ENCODE measurements at regions not wholly inside any gene's neighbourhood (a gene's known extent, or its start where the extent isn't known, plus 50 kb on each side); places are given as distances from the start of the nearest gene placed in this dataset.

GRCh38 chr4:157425897-157426296, 205.4 kb downstream of the GRIA2 start:
- DNase-seq: no peak
- Histone ChIP-seq H3K36me3 (no peaks in the 10 kb centered on the region), H3K9me3 (peaks cover 0 to 7% (median 0%) of the 10 kb centered on the region in 3 donors), H3K4me3 (no peak overlapping the region), H3K27me3 (no peaks in the 10 kb centered on the region), H3K4me1 (no peaks in the 10 kb centered on the region), H3K27ac (no peak overlapping the region)
- WGBS, 2 donors: 80 to 83% methylated on average over 4 of the region's 4 CpGs
- TF ChIP-seq CTCF (IDR thresholded peaks at IDR 0.05): no peak
- TF ChIP-seq POLR2A (IDR thresholded peaks at IDR 0.05): no peak
- intact Hi-C loops (cut with DNase I): no loop called here

- TF ChIP-seq POLR2A (IDR thresholded peaks at IDR 0.05) (no peak), CTCF (IDR thresholded peaks at IDR 0.05) (no peak)
- no peak for DNase-seq
- Histone ChIP-seq H3K27me3 (no peaks in the 10 kb centered on the region), H3K27ac (no peak overlapping the region), H3K4me1 (no peaks in the 10 kb centered on the region), H3K4me3 (no peak overlapping the region), H3K9me3 (peaks cover 0 to 7% (median 0%) of the 10 kb centered on the region in 3 donors), H3K36me3 (no peaks in the 10 kb centered on the region)
- intact Hi-C loops (cut with DNase I): no loop called here
Observed at GRCh38 chr4:157423526-157424020, 203.0 kb downstream of the GRIA2 start.

GRCh38 chr4:157421365-157421764, 200.8 kb downstream of the GRIA2 start:
- no peak for TF ChIP-seq CTCF (IDR thresholded peaks at IDR 0.05)
- no peak for TF ChIP-seq POLR2A (IDR thresholded peaks at IDR 0.05)
- Histone ChIP-seq H3K36me3 (no peaks in the 10 kb centered on the region), H3K4me3 (no peak overlapping the region), H3K27ac (no peak overlapping the region), H3K4me1 (no peaks in the 10 kb centered on the region), H3K27me3 (no peaks in the 10 kb centered on the region), H3K9me3 (peaks cover 0 to 6% (median 0%) of the 10 kb centered on the region in 3 donors)
- intact Hi-C loops (cut with DNase I): no loop called here
- DNase-seq: no peak

Small RNA genes lying in the stretch of these regions (small RNA-seq; reads per million reads assigned to genes)
- gene RF00019: 0 reads per million in 4 donors

Data from esophagus squamous epithelium (tissue), 5 donors.